Body of pancreas (tissue), 4 donors: ENCODE measurements at regions not wholly inside any gene's neighbourhood (a gene's known extent, or its start where the extent isn't known, plus 50 kb on each side); places are given as distances from the start of the nearest gene placed in this dataset.

Experiments used
- ATAC-seq: fragments of 150-250 bp; one replicate; pipeline ENCODE4 v1.9.1; 2016
- DNase-seq, 4 donors: peaks; one replicate each; pipeline ENCODE4 v3.0.0-alpha.2; 2019
- H3K27ac ChIP-seq, 4 donors: fragments of 200-600 bp; sonication (generic); 1 replicate in 3 of 4; 2 replicates in 1 of 4; pipeline versions ENCODE4 v1.5.1 to v1.6.1; 2016 to 2019; ENCODE audit warnings: mild to moderate bottlenecking in 1 of 4, mixed read lengths in 1 of 4, moderate library complexity in 1 of 4
- H3K27me3 ChIP-seq, 2 donors: fragments of 200-600 bp; sonication (generic); one replicate each; pipeline ENCODE4 v1.6.0; 2016; ENCODE audit warnings: mild to moderate bottlenecking in 1 of 2
- H3K36me3 ChIP-seq, 2 donors: fragments of 200-600 bp; sonication (generic); replicated peaks in 1 of 2; 2 replicates each; pipeline ENCODE4 v1.5.1; 2016; ENCODE audit warnings: low read depth in 2 of 2; ENCODE audit not compliant: insufficient read depth in 1 of 2
- H3K4me1 ChIP-seq: fragments of 200-600 bp; sonication (generic); one replicate; pipeline ENCODE4 v1.6.0; 2016
- H3K4me3 ChIP-seq, 2 donors: fragments of 200-600 bp; sonication (generic); 1 replicate in 1 of 2; 2 replicates in 1 of 2; pipeline ENCODE4 v1.5.1; 2016 to 2019
- H3K9me3 ChIP-seq, 3 donors: fragments of 200-600 bp; sonication (generic); 1 replicate in 2 of 3; 2 replicates in 1 of 3; pipeline ENCODE4 v1.5.1; 2016
- POLR2A ChIP-seq, 3 donors: fragments of 450-650 bp; IDR thresholded peaks; one replicate each; pipeline ENCODE4 v1.6.1; 2016; ENCODE audit warnings: antibody characterized with exemption in 3 of 3, mild to moderate bottlenecking in 2 of 3
- WGBS, 2 donors: methylation state at CpG; one replicate each; pipeline ENCODE4 v1.1.5; 2017; 5-methylcytosine and 5-hydroxymethylcytosine counted together
- intact Hi-C: fragments of 100-400 bp; cut with DNase I; formaldehyde crosslinking; loops from one replicate; pipeline ENCODE4 v1.15.1; 2023
- TF ChIP-seq, protein P1 (sequence below), 7 experiments: fragments of 450-650 bp in 4 of 7; fragments of 200-600 bp in 3 of 7; sonication (generic) in 3 of 7; IDR thresholded peaks; one replicate each; pipeline ENCODE4 v1.5.1; 2016 to 2019; ENCODE audit warnings: antibody characterized with exemption in 7 of 7

DNA sequence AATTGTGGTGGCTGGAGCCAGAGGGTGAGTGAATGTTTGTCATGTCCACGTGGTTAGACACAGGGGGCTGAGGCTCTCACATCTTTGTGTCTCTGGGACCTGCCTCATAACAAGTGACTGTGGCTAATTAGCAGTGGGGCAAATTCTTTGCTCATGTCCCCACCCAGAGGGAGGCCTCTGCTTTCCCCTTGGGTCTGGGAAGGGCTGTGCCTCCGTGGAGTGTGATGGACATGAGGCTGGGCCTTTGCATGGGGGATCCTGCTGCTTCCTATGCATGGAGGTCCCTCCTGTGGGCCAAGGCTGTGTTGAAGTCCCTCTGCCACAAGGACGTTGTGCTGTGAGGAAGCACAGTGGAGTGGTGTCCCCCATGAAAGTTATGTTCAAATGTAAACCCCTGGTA lies 327.4 kb upstream of the SHH start:
- Histone ChIP-seq H3K27me3 (no peaks in the 10 kb centered on the region), H3K27ac (no peak overlapping the region), H3K4me1 (no peaks in the 10 kb centered on the region), H3K9me3 (no peaks in the 10 kb centered on the region), H3K36me3 (no peaks in the 10 kb centered on the region), H3K4me3 (no peak overlapping the region)
- ATAC-seq (no peak), DNase-seq (no peak)
- WGBS, 2 donors = 51 to 57% methylated on average over 3 of the region's 3 CpGs
- intact Hi-C loops = no loop called here
- no peak for TF ChIP-seq POLR2A (IDR thresholded peaks at IDR 0.05)
- TF ChIP-seq, protein P1, sequence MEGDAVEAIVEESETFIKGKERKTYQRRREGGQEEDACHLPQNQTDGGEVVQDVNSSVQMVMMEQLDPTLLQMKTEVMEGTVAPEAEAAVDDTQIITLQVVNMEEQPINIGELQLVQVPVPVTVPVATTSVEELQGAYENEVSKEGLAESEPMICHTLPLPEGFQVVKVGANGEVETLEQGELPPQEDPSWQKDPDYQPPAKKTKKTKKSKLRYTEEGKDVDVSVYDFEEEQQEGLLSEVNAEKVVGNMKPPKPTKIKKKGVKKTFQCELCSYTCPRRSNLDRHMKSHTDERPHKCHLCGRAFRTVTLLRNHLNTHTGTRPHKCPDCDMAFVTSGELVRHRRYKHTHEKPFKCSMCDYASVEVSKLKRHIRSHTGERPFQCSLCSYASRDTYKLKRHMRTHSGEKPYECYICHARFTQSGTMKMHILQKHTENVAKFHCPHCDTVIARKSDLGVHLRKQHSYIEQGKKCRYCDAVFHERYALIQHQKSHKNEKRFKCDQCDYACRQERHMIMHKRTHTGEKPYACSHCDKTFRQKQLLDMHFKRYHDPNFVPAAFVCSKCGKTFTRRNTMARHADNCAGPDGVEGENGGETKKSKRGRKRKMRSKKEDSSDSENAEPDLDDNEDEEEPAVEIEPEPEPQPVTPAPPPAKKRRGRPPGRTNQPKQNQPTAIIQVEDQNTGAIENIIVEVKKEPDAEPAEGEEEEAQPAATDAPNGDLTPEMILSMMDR (IDR thresholded peaks at IDR 0.05) = no peak

DNA sequence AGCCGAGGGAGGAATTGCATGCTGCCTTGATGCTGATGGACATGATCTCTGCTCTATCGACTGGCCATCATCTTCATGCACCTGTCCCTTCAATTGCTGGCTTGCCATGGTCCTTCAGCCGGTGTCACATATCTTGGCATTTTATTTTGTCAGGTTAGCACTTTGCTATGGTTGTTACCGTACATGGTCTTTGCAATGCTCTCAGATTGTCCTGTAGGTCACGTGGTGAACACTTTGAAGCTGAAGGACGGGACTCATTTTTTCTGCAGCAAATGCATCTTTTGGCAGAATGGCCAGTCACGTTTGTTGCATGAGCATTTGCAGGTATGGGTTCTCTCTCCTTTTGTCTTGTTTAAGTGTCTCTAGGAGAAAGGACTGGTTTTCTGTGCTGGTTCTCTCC lies 326.8 kb upstream of the SHH start:
- ATAC-seq = no peak
- no peaks in the 10 kb centered on the region for H3K9me3 ChIP-seq
- H3K27ac ChIP-seq = no peak overlapping the region
- no peak overlapping the region for H3K4me3 ChIP-seq
- no peak for DNase-seq
- intact Hi-C loops = no loop called here
- 77 to 83% methylated on average over 7 of the region's 7 CpGs for WGBS, 2 donors
- no peaks in the 10 kb centered on the region for H3K4me1 ChIP-seq
- TF ChIP-seq, protein P1 (IDR thresholded peaks at IDR 0.05) = no peak
- TF ChIP-seq POLR2A (IDR thresholded peaks at IDR 0.05) = no peak
- H3K36me3 ChIP-seq = no peaks in the 10 kb centered on the region
- no peaks in the 10 kb centered on the region for H3K27me3 ChIP-seq

DNA sequence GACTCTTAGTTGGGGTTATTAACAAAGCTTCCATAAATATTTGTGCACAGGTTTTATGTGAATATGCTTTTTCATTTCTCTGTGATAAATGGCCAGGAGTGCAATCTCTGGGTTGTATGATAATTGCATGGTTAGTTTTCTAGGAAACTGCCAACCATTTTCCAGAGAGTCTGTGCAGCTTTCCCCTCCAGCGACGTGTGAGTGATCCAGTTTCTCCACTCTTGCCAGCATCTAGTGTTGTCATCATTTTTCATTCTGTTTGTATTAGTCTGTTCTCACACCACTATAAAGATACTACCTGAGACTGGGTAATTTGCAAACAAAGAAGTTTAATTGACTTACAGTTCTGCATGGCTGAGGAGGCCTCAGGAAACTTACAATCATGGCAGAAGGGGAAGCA lies 319.6 kb upstream of the SHH start:
- 49 to 56% methylated on average over 2 of the region's 2 CpGs for WGBS, 2 donors
- no peak overlapping the region for H3K27ac ChIP-seq
- H3K36me3 ChIP-seq = no peaks in the 10 kb centered on the region
- H3K9me3 ChIP-seq = no peaks in the 10 kb centered on the region
- TF ChIP-seq POLR2A (IDR thresholded peaks at IDR 0.05) = no peak
- TF ChIP-seq, protein P1 (IDR thresholded peaks at IDR 0.05) = no peak
- no peaks in the 10 kb centered on the region for H3K4me1 ChIP-seq
- intact Hi-C loops = no loop called here
- H3K27me3 ChIP-seq = no peaks in the 10 kb centered on the region
- H3K4me3 ChIP-seq = no peak overlapping the region
- ATAC-seq (no peak), DNase-seq (no peak)

DNA sequence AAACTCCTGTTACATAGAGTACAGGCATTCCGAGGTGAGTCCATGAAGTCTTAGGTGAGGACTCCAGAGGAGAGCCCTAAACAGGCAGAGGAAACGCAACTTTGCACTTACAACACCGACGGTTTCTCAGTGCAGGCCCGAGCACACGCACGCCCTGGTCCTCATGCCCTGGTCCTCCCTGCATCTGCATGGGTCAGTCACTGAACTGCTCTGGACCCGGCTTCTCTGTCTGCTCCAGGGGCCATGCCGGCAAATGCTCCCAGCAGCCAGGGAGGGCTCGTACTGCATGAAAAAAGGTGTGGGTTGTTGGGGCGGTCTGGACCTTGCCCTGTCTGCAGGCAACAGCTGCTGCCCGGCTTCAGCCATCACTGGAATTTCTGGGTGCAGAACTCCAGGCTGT lies 317.3 kb upstream of the SHH start:
- Histone ChIP-seq H3K27me3 (no peaks in the 10 kb centered on the region), H3K36me3 (no peaks in the 10 kb centered on the region), H3K27ac (no peak overlapping the region), H3K4me1 (no peaks in the 10 kb centered on the region), H3K4me3 (no peak overlapping the region), H3K9me3 (no peaks in the 10 kb centered on the region)
- DNase-seq = no peak
- TF ChIP-seq, protein P1 (IDR thresholded peaks at IDR 0.05) = no peak
- no peak for TF ChIP-seq POLR2A (IDR thresholded peaks at IDR 0.05)
- no peak for ATAC-seq
- intact Hi-C loops = no loop called here
- 74 to 80% methylated on average over 10 to 12 of the region's 12 CpGs for WGBS, 2 donors

DNA sequence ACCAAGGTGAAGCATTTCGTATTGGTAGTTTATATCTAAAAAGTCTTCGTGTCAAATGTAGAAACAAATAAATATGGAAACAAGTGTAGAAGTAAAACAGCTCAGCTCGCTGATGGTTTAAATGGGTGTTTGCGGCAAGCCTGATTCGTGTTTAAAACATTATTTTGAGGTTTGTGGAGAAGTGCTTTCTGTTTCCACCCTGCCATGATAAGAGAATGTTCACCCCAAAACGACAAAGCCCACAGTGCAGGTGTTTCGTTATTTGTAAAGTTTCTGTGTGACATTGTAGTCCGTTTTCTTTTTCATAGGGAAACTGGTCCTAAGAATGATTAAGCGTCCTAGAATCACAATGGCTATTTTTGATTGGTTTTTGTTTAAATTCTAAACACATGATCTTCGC lies 316.2 kb upstream of the SHH start:
- ATAC-seq (no peak), DNase-seq (no peak)
- H3K9me3 ChIP-seq = no peaks in the 10 kb centered on the region
- no peak overlapping the region for H3K4me3 ChIP-seq
- no peaks in the 10 kb centered on the region for H3K36me3 ChIP-seq
- 72 to 78% methylated on average over 10 of the region's 10 CpGs for WGBS, 2 donors
- intact Hi-C loops = no loop called here
- H3K4me1 ChIP-seq = no peaks in the 10 kb centered on the region
- H3K27ac ChIP-seq = no peak overlapping the region
- no peak for TF ChIP-seq POLR2A (IDR thresholded peaks at IDR 0.05)
- TF ChIP-seq, protein P1 (IDR thresholded peaks at IDR 0.05) = no peak
- no peaks in the 10 kb centered on the region for H3K27me3 ChIP-seq
